Osteocyte (in vitro differentiated cells): ENCODE measurements at regions not wholly inside any gene's neighbourhood (a gene's known extent, or its start where the extent isn't known, plus 50 kb on each side); places are given as distances from the start of the nearest gene placed in this dataset.

Experiments used
- DNase-seq: peaks from one replicate; pipeline ENCODE4 v3.0.0; 2021; ENCODE audit warnings: mixed read lengths; ENCODE audit not compliant: unreplicated experiment; ENCODE audit errors: extremely low spot score
- H3K27ac Mint-ChIP-seq: one replicate; pipeline ENCODE4 v1.8.0; 2021; ENCODE audit warnings: mild to moderate bottlenecking, mixed read lengths; ENCODE audit not compliant: unreplicated experiment
- H3K27me3 Mint-ChIP-seq: one replicate; pipeline ENCODE4 v1.8.0; 2021; ENCODE audit warnings: mixed read lengths; ENCODE audit not compliant: unreplicated experiment
- H3K36me3 Mint-ChIP-seq: one replicate; pipeline ENCODE4 v1.8.0; 2021; ENCODE audit warnings: mixed read lengths; ENCODE audit not compliant: unreplicated experiment
- H3K4me1 Mint-ChIP-seq: one replicate; pipeline ENCODE4 v1.8.0; 2021; ENCODE audit warnings: mixed read lengths; ENCODE audit not compliant: unreplicated experiment
- H3K4me3 Mint-ChIP-seq: one replicate; pipeline ENCODE4 v1.8.0; 2021; ENCODE audit warnings: mild to moderate bottlenecking, moderate library complexity, mixed read lengths; ENCODE audit not compliant: unreplicated experiment
- H3K9me3 Mint-ChIP-seq: one replicate; pipeline ENCODE4 v1.8.0; 2021; ENCODE audit warnings: mixed read lengths; ENCODE audit not compliant: unreplicated experiment
- CTCF ChIP-seq: fragments of 200-600 bp; sonication (generic); IDR thresholded peaks from 2 replicates; pipeline ENCODE4 v1.5.0; 2021; ENCODE audit warnings: antibody characterized with exemption, mild to moderate bottlenecking, moderate library complexity

GRCh38 chr2:157087373-157088002, 170.0 kb upstream of the GALNT5 start:
- no peak for DNase-seq
- TF ChIP-seq CTCF = no peak
- Mint-ChIP-seq H3K4me1 (no peaks in the 10 kb centered on the region), H3K27ac (no peak overlapping the region), H3K9me3 (no peaks in the 10 kb centered on the region), H3K36me3 (no peaks in the 10 kb centered on the region), H3K4me3 (no peak overlapping the region), H3K27me3 (peaks cover 25% of the 10 kb centered on the region)

GRCh38 chr2:157093666-157094065, 163.8 kb upstream of the GALNT5 start:
- H3K27me3 Mint-ChIP-seq = peaks cover 28% of the 10 kb centered on the region
- no peak for TF ChIP-seq CTCF
- no peaks in the 10 kb centered on the region for H3K4me1 Mint-ChIP-seq
- no peak overlapping the region for H3K4me3 Mint-ChIP-seq
- H3K36me3 Mint-ChIP-seq = no peaks in the 10 kb centered on the region
- H3K27ac Mint-ChIP-seq = no peak overlapping the region
- no peak for DNase-seq
- no peaks in the 10 kb centered on the region for H3K9me3 Mint-ChIP-seq

GRCh38 chr2:157105372-157105771, 152.1 kb upstream of the GALNT5 start:
- TF ChIP-seq CTCF = no peak
- H3K4me1 Mint-ChIP-seq = peaks cover 14% of the 10 kb centered on the region
- no peak overlapping the region for H3K27ac Mint-ChIP-seq
- H3K9me3 Mint-ChIP-seq = peaks cover 33% of the 10 kb centered on the region
- no peak overlapping the region for H3K4me3 Mint-ChIP-seq
- H3K36me3 Mint-ChIP-seq = peaks cover 3% of the 10 kb centered on the region
- DNase-seq = no peak
- peaks cover 15% of the 10 kb centered on the region for H3K27me3 Mint-ChIP-seq

GRCh38 chr2:157106950-157107349, 150.6 kb upstream of the GALNT5 start:
- Mint-ChIP-seq H3K9me3 (peaks cover 39% of the 10 kb centered on the region), H3K27ac (no peak overlapping the region), H3K4me1 (peaks cover 14% of the 10 kb centered on the region), H3K36me3 (peaks cover 4% of the 10 kb centered on the region), H3K27me3 (peaks cover 8% of the 10 kb centered on the region), H3K4me3 (no peak overlapping the region)
- DNase-seq = no peak
- no peak for TF ChIP-seq CTCF

- Mint-ChIP-seq H3K4me1 (peaks cover 14% of the 10 kb centered on the region), H3K9me3 (peaks cover 41% of the 10 kb centered on the region), H3K27ac (no peak overlapping the region), H3K36me3 (peaks cover 5% of the 10 kb centered on the region), H3K4me3 (no peak overlapping the region), H3K27me3 (peaks cover 7% of the 10 kb centered on the region)
- DNase-seq = no peak
- no peak for TF ChIP-seq CTCF
Measured at GRCh38 chr2:157107460-157107859, 150.0 kb upstream of the GALNT5 start.
